SW 1271 (cell line): ENCODE measurements at regions not wholly inside any gene's neighbourhood (a gene's known extent, or its start where the extent isn't known, plus 50 kb on each side); places are given as distances from the start of the nearest gene placed in this dataset.

Experiments
- DNase-seq, 2 experiments: peaks; one replicate each; lab custom pipeline; 2025; lab: John Stamatoyannopoulos, UW

- no peak for DNase-seq
Measured at GRCh38 chr1:232555494-232556210, 74.3 kb downstream of the SIPA1L2 start.

- DNase-seq = no peak
Measured at GRCh38 chr1:232554409-232554808, 75.5 kb downstream of the SIPA1L2 start.

GRCh38 chr1:232553809-232554208 is 76.1 kb downstream of the SIPA1L2 start:
- DNase-seq = no peak

- no peak for DNase-seq
Measured at GRCh38 chr1:232553050-232553754, 76.7 kb downstream of the SIPA1L2 start.

GRCh38 chr1:232551386-232551785 is 78.5 kb downstream of the SIPA1L2 start:
- no peak for DNase-seq

GRCh38 chr1:232550007-232550406 is 79.9 kb downstream of the SIPA1L2 start:
- no peak for DNase-seq

GRCh38 chr1:232548691-232549090 is 81.2 kb downstream of the SIPA1L2 start:
- DNase-seq = no peak

- no peak for DNase-seq
Measured at GRCh38 chr1:232547938-232548484, 81.9 kb downstream of the SIPA1L2 start.

- DNase-seq = no peak
Measured at GRCh38 chr1:232542633-232543593, 87.0 kb downstream of the SIPA1L2 start.

- no peak for DNase-seq
Measured at GRCh38 chr1:232538943-232539302, 91.0 kb downstream of the SIPA1L2 start.

GRCh38 chr1:232538224-232538942 is 91.5 kb downstream of the SIPA1L2 start:
- peak in 1 of 2 experiments; percentile 1 for DNase-seq

- DNase-seq = no peak
Measured at GRCh38 chr1:232534552-232535517, 95.1 kb downstream of the SIPA1L2 start.

GRCh38 chr1:232533328-232533727 is 96.6 kb downstream of the SIPA1L2 start:
- no peak for DNase-seq

GRCh38 chr1:232532901-232533300 is 97.0 kb downstream of the SIPA1L2 start:
- DNase-seq = no peak

- no peak for DNase-seq
Measured at GRCh38 chr1:232531291-232531690, 98.6 kb downstream of the SIPA1L2 start.

GRCh38 chr1:232529747-232530146 is 100.2 kb downstream of the SIPA1L2 start:
- DNase-seq = no peak

- no peak for DNase-seq
Measured at GRCh38 chr1:232528472-232529089, 101.4 kb downstream of the SIPA1L2 start.

GRCh38 chr1:232524056-232524455 is 105.9 kb downstream of the SIPA1L2 start:
- DNase-seq = no peak

- no peak for DNase-seq
Measured at GRCh38 chr1:232522189-232522588, 107.7 kb downstream of the SIPA1L2 start.

GRCh38 chr1:232521660-232522059 is 108.3 kb downstream of the SIPA1L2 start:
- DNase-seq = no peak
